RWPE2 (cell line): ENCODE measurements at regions not wholly inside any gene's neighbourhood (a gene's known extent, or its start where the extent isn't known, plus 50 kb on each side); places are given as distances from the start of the nearest gene placed in this dataset.

ENCODE experiments used
- ATAC-seq: fragments of 200-7000 bp; cut with Tn5 transposase; 3 replicates; pipeline ENCODE4 v1.9.1; 2021; ENCODE audit warnings: low read depth
- DNase-seq: peaks from one replicate; pipeline ENCODE4 v3.0.0-alpha.2; 2020; ENCODE audit warnings: low spot score
- H3K27ac ChIP-seq: fragments of 450-650 bp; 2 replicates; pipeline ENCODE4 v1.5.1; 2017; ENCODE audit warnings: mild to moderate bottlenecking; ENCODE audit not compliant: poor library complexity, severe bottlenecking
- H3K27me3 ChIP-seq: fragments of 250-450 bp; sonication (Bioruptor Pico); 2 replicates; pipeline ENCODE4 v1.5.1; 2021; ENCODE audit warnings: mild to moderate bottlenecking, moderate library complexity; ENCODE audit not compliant: insufficient read depth, poor library complexity, severe bottlenecking
- H3K36me3 ChIP-seq: fragments of 250-450 bp; sonication (Bioruptor Pico); 2 replicates; pipeline ENCODE4 v1.5.1; 2020; ENCODE audit warnings: low read depth, mild to moderate bottlenecking, moderate library complexity
- H3K4me1 ChIP-seq: fragments of 250-450 bp; sonication (Bioruptor Pico); 2 replicates; pipeline ENCODE4 v1.5.1; 2021; ENCODE audit warnings: mild to moderate bottlenecking, moderate library complexity; ENCODE audit not compliant: insufficient read depth, poor library complexity, severe bottlenecking
- H3K4me3 ChIP-seq: fragments of 250-450 bp; sonication (Bioruptor Pico); 2 replicates; pipeline ENCODE4 v1.5.1; 2021; ENCODE audit warnings: mild to moderate bottlenecking, moderate library complexity; ENCODE audit not compliant: severe bottlenecking
- H3K9me3 ChIP-seq: fragments of 250-450 bp; sonication (Bioruptor Pico); 2 replicates; pipeline ENCODE4 v1.5.1; 2021; ENCODE audit warnings: mild to moderate bottlenecking, moderate library complexity; ENCODE audit not compliant: severe bottlenecking
- TF ChIP-seq, protein P1 (sequence below): fragments of 450-650 bp; IDR thresholded peaks from one replicate; pipeline ENCODE4 v1.5.1; 2017; ENCODE audit warnings: mild to moderate bottlenecking, moderate library complexity; ENCODE audit not compliant: poor library complexity, severe bottlenecking

DNA sequence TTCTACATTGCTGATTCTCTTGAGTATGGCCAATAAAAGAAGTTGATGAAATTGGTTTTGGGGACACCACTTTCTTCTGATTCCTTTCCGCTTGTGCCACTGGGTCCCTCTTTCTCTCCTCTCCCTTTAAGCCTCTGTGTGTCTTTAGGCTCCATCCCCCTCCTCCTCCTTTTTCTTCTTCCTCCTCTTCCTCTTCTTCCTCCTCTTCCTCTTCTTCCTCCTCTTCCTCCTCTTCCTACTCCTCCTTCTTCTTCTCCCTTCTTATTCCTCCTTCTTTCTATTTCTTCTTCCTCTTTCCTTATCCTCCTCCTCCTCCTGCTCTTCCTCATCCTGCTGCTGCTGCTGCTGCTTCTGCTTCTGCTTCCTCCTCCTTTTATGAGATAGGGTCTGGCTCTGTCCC lies 93.7 kb downstream of the CHD9NB start:
- no peaks in the 10 kb centered on the region for H3K36me3 ChIP-seq
- TF ChIP-seq, protein P1, sequence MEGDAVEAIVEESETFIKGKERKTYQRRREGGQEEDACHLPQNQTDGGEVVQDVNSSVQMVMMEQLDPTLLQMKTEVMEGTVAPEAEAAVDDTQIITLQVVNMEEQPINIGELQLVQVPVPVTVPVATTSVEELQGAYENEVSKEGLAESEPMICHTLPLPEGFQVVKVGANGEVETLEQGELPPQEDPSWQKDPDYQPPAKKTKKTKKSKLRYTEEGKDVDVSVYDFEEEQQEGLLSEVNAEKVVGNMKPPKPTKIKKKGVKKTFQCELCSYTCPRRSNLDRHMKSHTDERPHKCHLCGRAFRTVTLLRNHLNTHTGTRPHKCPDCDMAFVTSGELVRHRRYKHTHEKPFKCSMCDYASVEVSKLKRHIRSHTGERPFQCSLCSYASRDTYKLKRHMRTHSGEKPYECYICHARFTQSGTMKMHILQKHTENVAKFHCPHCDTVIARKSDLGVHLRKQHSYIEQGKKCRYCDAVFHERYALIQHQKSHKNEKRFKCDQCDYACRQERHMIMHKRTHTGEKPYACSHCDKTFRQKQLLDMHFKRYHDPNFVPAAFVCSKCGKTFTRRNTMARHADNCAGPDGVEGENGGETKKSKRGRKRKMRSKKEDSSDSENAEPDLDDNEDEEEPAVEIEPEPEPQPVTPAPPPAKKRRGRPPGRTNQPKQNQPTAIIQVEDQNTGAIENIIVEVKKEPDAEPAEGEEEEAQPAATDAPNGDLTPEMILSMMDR: no peak
- ATAC-seq: no peak

DNA sequence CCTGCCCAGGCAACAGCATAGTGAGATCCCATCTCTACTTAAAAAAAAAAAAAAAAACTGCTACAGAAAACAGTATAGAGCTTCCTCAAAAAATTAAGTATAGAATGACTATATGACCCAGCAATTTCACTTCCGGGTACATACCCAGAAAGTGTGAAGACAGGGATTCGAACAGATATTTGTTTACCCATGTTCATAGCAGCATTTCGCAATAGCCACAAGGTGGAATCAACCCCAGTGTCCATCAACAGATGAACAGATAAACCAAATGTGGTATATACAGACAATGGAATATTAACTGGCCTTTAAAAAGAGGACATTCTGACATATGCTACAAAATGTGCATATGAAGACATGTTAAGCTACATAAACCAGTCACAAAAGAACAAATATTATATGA lies 95.5 kb downstream of the CHD9NB start:
- Histone ChIP-seq H3K9me3 (no peaks in the 10 kb centered on the region), H3K36me3 (no peaks in the 10 kb centered on the region), H3K27ac (no peak overlapping the region), H3K4me1 (no peaks in the 10 kb centered on the region), H3K27me3 (no peaks in the 10 kb centered on the region), H3K4me3 (no peak overlapping the region)
- ATAC-seq (no peak), DNase-seq (no peak)
- TF ChIP-seq, protein P1: no peak

More for the DNA sequence above, 93.7 kb downstream of the CHD9NB start:
- DNase-seq: no peak
- Histone ChIP-seq H3K4me3 (no peak overlapping the region), H3K9me3 (no peaks in the 10 kb centered on the region), H3K27ac (no peak overlapping the region), H3K27me3 (no peaks in the 10 kb centered on the region), H3K4me1 (no peaks in the 10 kb centered on the region)

DNA sequence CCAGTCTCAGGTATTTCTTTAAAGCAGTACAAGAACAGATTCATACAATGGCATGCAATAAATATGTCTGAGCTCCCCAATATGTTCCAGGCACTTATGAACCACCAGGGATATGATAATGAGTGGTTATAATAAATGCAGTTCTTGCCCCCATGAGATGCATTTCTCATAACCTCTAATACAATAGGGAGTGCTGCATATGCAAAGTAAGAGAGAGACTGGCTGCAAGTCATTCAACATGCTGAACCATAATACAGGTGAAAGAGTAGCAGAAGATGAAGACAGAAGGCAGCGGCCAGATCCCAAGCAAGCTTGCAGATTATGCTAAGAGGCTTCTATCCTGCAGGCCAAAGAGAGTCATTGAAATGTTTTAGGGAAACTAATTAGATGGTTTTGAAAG lies 96.7 kb downstream of the CHD9NB start:
- H3K4me1 ChIP-seq: no peaks in the 10 kb centered on the region
- no peak for DNase-seq
- H3K9me3 ChIP-seq: no peaks in the 10 kb centered on the region
- H3K27ac ChIP-seq: no peak overlapping the region
- no peak for ATAC-seq
- H3K36me3 ChIP-seq: no peaks in the 10 kb centered on the region
- H3K4me3 ChIP-seq: no peak overlapping the region
- no peaks in the 10 kb centered on the region for H3K27me3 ChIP-seq
- TF ChIP-seq, protein P1: no peak

DNA sequence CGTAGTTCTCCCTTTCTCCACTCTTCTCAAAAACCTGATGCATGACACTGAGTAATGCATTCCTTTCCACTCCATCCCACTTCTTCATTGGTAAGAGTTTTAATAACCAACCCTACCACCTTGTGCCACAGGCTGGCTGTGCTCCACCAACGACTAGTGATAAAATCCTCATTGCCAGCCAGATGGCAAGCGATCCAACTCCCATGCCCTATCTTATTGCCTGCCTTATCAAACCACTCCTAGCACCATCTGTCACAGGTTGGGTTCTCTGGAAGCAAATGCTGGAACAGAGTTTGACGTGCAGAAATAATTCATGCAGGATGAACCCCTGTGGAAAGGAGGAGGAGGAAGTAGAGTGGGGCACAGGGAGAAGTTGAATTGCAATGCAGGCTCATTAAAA lies 99.5 kb downstream of the CHD9NB start:
- ATAC-seq: no peak
- no peak for DNase-seq
- H3K4me1 ChIP-seq: no peaks in the 10 kb centered on the region
- TF ChIP-seq, protein P1: no peak
- H3K36me3 ChIP-seq: no peaks in the 10 kb centered on the region
- no peaks in the 10 kb centered on the region for H3K27me3 ChIP-seq
- H3K9me3 ChIP-seq: no peaks in the 10 kb centered on the region
- H3K4me3 ChIP-seq: no peak overlapping the region
- H3K27ac ChIP-seq: no peak overlapping the region

DNA sequence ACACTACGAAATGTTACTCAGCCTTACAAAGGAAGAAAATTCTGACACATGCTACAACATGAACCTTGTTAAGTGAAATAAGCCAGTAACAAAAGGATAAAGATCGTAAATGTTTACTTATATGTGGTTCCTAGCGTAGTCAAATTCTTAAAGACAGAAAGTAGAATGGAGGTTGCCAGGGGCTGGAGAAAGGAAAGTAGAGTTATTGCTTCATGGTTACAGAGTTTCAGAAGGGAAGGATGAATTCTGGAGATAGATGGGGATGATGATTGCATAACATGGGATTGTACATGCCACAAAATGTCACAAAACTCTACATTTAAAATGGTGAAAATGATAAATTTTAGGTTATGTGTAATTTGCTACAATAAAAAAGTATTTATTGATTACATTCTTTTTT lies 103.8 kb downstream of the CHD9NB start:
- H3K4me1 ChIP-seq: no peaks in the 10 kb centered on the region
- TF ChIP-seq, protein P1: no peak
- no peak overlapping the region for H3K4me3 ChIP-seq
- no peaks in the 10 kb centered on the region for H3K36me3 ChIP-seq
- no peaks in the 10 kb centered on the region for H3K9me3 ChIP-seq
- H3K27ac ChIP-seq: no peak overlapping the region
- DNase-seq (no peak), ATAC-seq (no peak)
- H3K27me3 ChIP-seq: no peaks in the 10 kb centered on the region
